MM.1S (cell line): ENCODE measurements at regions not wholly inside any gene's neighbourhood (a gene's known extent, or its start where the extent isn't known, plus 50 kb on each side); places are given as distances from the start of the nearest gene placed in this dataset.

Experiments used
- CTCF ChIP-seq: fragments of 300-600 bp; sonication (generic); IDR thresholded peaks from 2 replicates; pipeline ENCODE4 v1.5.1; 2016; ENCODE audit warnings: antibody characterized with exemption, low read length, mixed read lengths
- EZH2 ChIP-seq: fragments of 300-600 bp; sonication (generic); optimal IDR thresholded peaks from 2 replicates; pipeline ENCODE3; 2017; ENCODE audit warnings: low read depth, mild to moderate bottlenecking, antibody characterized with exemption, low read length, mixed read lengths
- EZH2phosphoT487 ChIP-seq: fragments of 300-600 bp; sonication (generic); IDR thresholded peaks from 2 replicates; pipeline ENCODE4 v1.6.1; 2018; ENCODE audit warnings: antibody characterized with exemption, low read length

- no peak for TF ChIP-seq CTCF
- no peak for TF ChIP-seq EZH2
- no peak for TF ChIP-seq EZH2phosphoT487
Observed at GRCh38 chr11:27193434-27194225, 153.0 kb downstream of the BBOX1 start.
